ENCODE measurements at regions not wholly inside any gene's neighbourhood (a gene's known extent, or its start where the extent isn't known, plus 50 kb on each side); places are given as distances from the start of the nearest gene placed in this dataset.

DNA sequence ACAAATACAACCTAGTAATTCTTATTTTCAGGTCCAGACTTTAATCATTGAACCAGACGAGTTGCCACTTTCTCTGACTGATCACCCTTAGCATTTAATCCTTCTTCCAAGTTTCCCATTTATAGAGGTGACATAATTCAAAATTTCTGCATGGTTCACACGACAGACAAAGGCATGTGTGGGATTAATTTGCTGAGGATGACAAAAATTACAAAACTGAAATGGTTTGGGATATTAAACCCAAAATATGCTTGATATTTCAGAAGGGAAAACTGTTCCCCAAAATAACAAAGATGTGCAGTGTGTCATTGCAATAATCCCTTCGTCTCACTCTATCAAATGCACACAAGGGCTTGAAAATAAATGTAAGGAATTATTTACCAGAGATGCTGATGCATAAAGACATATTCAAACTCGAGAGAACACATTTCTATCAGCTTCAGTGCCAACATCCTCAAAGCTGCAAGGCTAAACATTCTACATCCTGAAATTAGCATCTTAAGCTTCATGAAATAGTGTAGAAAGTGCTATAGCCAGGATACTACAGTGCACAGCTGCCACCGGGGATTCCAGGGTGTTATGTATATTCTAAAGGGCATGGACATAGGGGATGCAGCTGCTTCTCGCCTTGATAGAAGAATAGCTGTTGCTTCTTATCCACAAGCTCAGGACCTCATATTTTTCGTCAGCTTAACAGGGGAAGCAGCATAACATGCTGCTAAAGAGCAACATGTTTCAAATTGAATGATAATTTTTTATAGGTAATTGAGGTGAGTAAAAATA is 198.7 kb upstream of the SLITRK1 start:
- no peak overlapping the region for H3K27ac ChIP-seq
- peaks cover 0 to 4% (median 0%) of the 10 kb centered on the region in 12 donors for H3K9me3 ChIP-seq
- 61 to 69% (median 66%) methylated on average over 7 of the region's 7 CpGs for WGBS, 4 donors
- no peaks in the 10 kb centered on the region for H3K4me1 ChIP-seq
- no peak overlapping the region for H3K4me3 ChIP-seq
- H3K36me3 ChIP-seq: no peaks in the 10 kb centered on the region
- DNase-seq: no peak
- intact Hi-C loops (cut with DNase I): no loop called here
- no peak for ATAC-seq
- no peak for TF ChIP-seq POLR2A (IDR thresholded peaks at IDR 0.05)
- TF ChIP-seq CTCF (IDR thresholded peaks at IDR 0.05): no peak
- no peaks in the 10 kb centered on the region for H3K27me3 ChIP-seq

GRCh38 chr13:84077271-84077670 is 195.0 kb upstream of the SLITRK1 start:
- no peak for ATAC-seq
- intact Hi-C loops (cut with DNase I): no loop called here
- no peak for DNase-seq
- no peak overlapping the region for H3K27ac ChIP-seq
- no peaks in the 10 kb centered on the region for H3K27me3 ChIP-seq
- TF ChIP-seq POLR2A (IDR thresholded peaks at IDR 0.05) (no peak), CTCF (IDR thresholded peaks at IDR 0.05) (no peak)
- no peak overlapping the region for H3K4me3 ChIP-seq
- no peaks in the 10 kb centered on the region for H3K9me3 ChIP-seq
- H3K36me3 ChIP-seq: no peaks in the 10 kb centered on the region
- H3K4me1 ChIP-seq: no peaks in the 10 kb centered on the region

GRCh38 chr13:84076280-84076679 is 194.0 kb upstream of the SLITRK1 start:
- Histone ChIP-seq H3K27me3 (no peaks in the 10 kb centered on the region), H3K4me3 (no peak overlapping the region), H3K4me1 (no peaks in the 10 kb centered on the region), H3K36me3 (no peaks in the 10 kb centered on the region), H3K27ac (no peak overlapping the region), H3K9me3 (no peaks in the 10 kb centered on the region)
- intact Hi-C loops (cut with DNase I): no loop called here
- TF ChIP-seq CTCF (IDR thresholded peaks at IDR 0.05) (no peak), POLR2A (IDR thresholded peaks at IDR 0.05) (no peak)
- DNase-seq (no peak), ATAC-seq (no peak)
- WGBS, 4 donors: 63 to 75% (median 69%) methylated on average over 1 of the region's 1 CpG

- WGBS, 4 donors: 72 to 79% (median 76%) methylated on average over 3 of the region's 3 CpGs
- intact Hi-C loops (cut with DNase I): no loop called here
- no peak for ATAC-seq
- no peak for DNase-seq
- Histone ChIP-seq H3K36me3 (no peaks in the 10 kb centered on the region), H3K9me3 (no peaks in the 10 kb centered on the region), H3K27me3 (no peaks in the 10 kb centered on the region), H3K4me1 (no peaks in the 10 kb centered on the region), H3K4me3 (no peak overlapping the region), H3K27ac (no peak overlapping the region)
- TF ChIP-seq POLR2A (IDR thresholded peaks at IDR 0.05) (no peak), CTCF (IDR thresholded peaks at IDR 0.05) (no peak)
These were observed 168.3 kb upstream of the SLITRK1 start for GRCh38 chr13:84050536-84050935.
